OCI-LY3 (cell line): ENCODE measurements at regions not wholly inside any gene's neighbourhood (a gene's known extent, or its start where the extent isn't known, plus 50 kb on each side); places are given as distances from the start of the nearest gene placed in this dataset.

ENCODE experiments used
- H2AFZ ChIP-seq: fragments of 200-600, 300-600 bp; shearing (Covaris generic); 2 replicates; pipeline ENCODE4 v1.6.0; 2014; ENCODE audit warnings: antibody characterized with exemption, low read depth, low read length
- H3K27ac ChIP-seq: fragments of 200-600, 300-600 bp; sonication (generic); 2 replicates; pipeline ENCODE4 v1.5.1; 2014; ENCODE audit warnings: mild to moderate bottlenecking, low read length, moderate library complexity, mixed read lengths
- H3K27me3 ChIP-seq: fragments of 200-600, 300-600 bp; sonication (generic); 2 replicates; pipeline ENCODE4 v1.6.1; 2014; ENCODE audit warnings: low read depth, low read length, mixed read lengths
- H3K36me3 ChIP-seq: fragments of 200-600, 300-600 bp; sonication (generic); replicated peaks from 2 replicates; pipeline ENCODE3; 2014; ENCODE audit warnings: low read depth, low read length, mixed read lengths
- H3K4me1 ChIP-seq: fragments of 300-600, 200-600 bp; sonication (generic); 2 replicates; pipeline ENCODE4 v1.6.1; 2014; ENCODE audit warnings: low read length, mixed read lengths
- H3K4me2 ChIP-seq: fragments of 200-600, 300-600 bp; sonication (generic); 2 replicates; pipeline ENCODE4 v1.6.1; 2014; ENCODE audit warnings: low read length, mixed read lengths
- H3K4me3 ChIP-seq: fragments of 300-600, 200-600 bp; sonication (generic); 2 replicates; pipeline ENCODE4 v1.5.1; 2014; ENCODE audit warnings: antibody characterized with exemption, mild to moderate bottlenecking, low read length, moderate library complexity
- H3K79me2 ChIP-seq: fragments of 300-600, 200-600 bp; shearing (Covaris generic); 2 replicates; pipeline ENCODE4 v1.6.1; 2014; ENCODE audit warnings: mild to moderate bottlenecking, low read length, mixed read lengths
- H3K9ac ChIP-seq: fragments of 300-600, 200-600 bp; shearing (Covaris generic); 2 replicates; pipeline ENCODE4 v1.6.0; 2014; ENCODE audit warnings: mild to moderate bottlenecking, low read length, moderate library complexity
- H3K9me3 ChIP-seq: fragments of 200-600, 300-600 bp; shearing (Covaris generic); 2 replicates; pipeline ENCODE4 v1.6.1; 2014; ENCODE audit warnings: low read length, mixed read lengths; ENCODE audit not compliant: insufficient read depth
- H4K20me1 ChIP-seq: fragments of 200-600, 300-600 bp; sonication (generic); 2 replicates; pipeline ENCODE4 v1.6.1; 2016; ENCODE audit warnings: low read length, mixed read lengths; ENCODE audit not compliant: insufficient read depth
- CTCF ChIP-seq: fragments of 200-600, 300-600 bp; sonication (generic); IDR thresholded peaks from 2 replicates; pipeline ENCODE4 v1.5.1; 2014; ENCODE audit warnings: antibody characterized with exemption, low read length, low read depth
- EZH2phosphoT487 ChIP-seq: fragments of 200-600 bp; shearing (Covaris generic); IDR thresholded peaks from 2 replicates; pipeline ENCODE4 v1.6.1; 2018; ENCODE audit warnings: antibody characterized with exemption, mixed run types, low read depth

GRCh38 chr4:173699841-173700475 lies 169.9 kb upstream of the HAND2 start:
- Histone ChIP-seq H3K9me3 (no peaks in the 10 kb centered on the region), H3K27me3 (no peaks in the 10 kb centered on the region), H3K4me3 (no peak overlapping the region), H3K79me2 (no peaks in the 10 kb centered on the region), H4K20me1 (no peaks in the 10 kb centered on the region), H3K9ac (no peak overlapping the region), H2AFZ (no peak overlapping the region), H3K27ac (no peak overlapping the region), H3K4me2 (no peak overlapping the region), H3K36me3 (no peaks in the 10 kb centered on the region), H3K4me1 (no peaks in the 10 kb centered on the region)
- no peak for TF ChIP-seq EZH2phosphoT487
- no peak for TF ChIP-seq CTCF

- Histone ChIP-seq H4K20me1 (no peaks in the 10 kb centered on the region), H3K27ac (no peak overlapping the region), H2AFZ (no peak overlapping the region), H3K4me3 (no peak overlapping the region), H3K9ac (no peak overlapping the region), H3K79me2 (no peaks in the 10 kb centered on the region), H3K9me3 (no peaks in the 10 kb centered on the region), H3K4me2 (no peak overlapping the region), H3K27me3 (no peaks in the 10 kb centered on the region), H3K36me3 (no peaks in the 10 kb centered on the region), H3K4me1 (no peaks in the 10 kb centered on the region)
- TF ChIP-seq CTCF = no peak
- no peak for TF ChIP-seq EZH2phosphoT487
Observed at GRCh38 chr4:173698557-173699262, 168.7 kb upstream of the HAND2 start.

- no peaks in the 10 kb centered on the region for H3K36me3 ChIP-seq
- H4K20me1 ChIP-seq = no peaks in the 10 kb centered on the region
- no peak overlapping the region for H3K4me3 ChIP-seq
- H3K9ac ChIP-seq = no peak overlapping the region
- no peaks in the 10 kb centered on the region for H3K79me2 ChIP-seq
- H3K27ac ChIP-seq = no peak overlapping the region
- no peaks in the 10 kb centered on the region for H3K4me1 ChIP-seq
- no peaks in the 10 kb centered on the region for H3K27me3 ChIP-seq
- no peak overlapping the region for H2AFZ ChIP-seq
- no peaks in the 10 kb centered on the region for H3K9me3 ChIP-seq
- H3K4me2 ChIP-seq = no peak overlapping the region
- TF ChIP-seq CTCF (no peak), EZH2phosphoT487 (no peak)
Observed at GRCh38 chr4:173697840-173698239, 167.8 kb upstream of the HAND2 start.

GRCh38 chr4:173696551-173696950 lies 166.5 kb upstream of the HAND2 start:
- no peaks in the 10 kb centered on the region for H3K4me1 ChIP-seq
- TF ChIP-seq CTCF (no peak), EZH2phosphoT487 (no peak)
- no peak overlapping the region for H3K27ac ChIP-seq
- H2AFZ ChIP-seq = no peak overlapping the region
- H4K20me1 ChIP-seq = no peaks in the 10 kb centered on the region
- no peak overlapping the region for H3K9ac ChIP-seq
- H3K36me3 ChIP-seq = no peaks in the 10 kb centered on the region
- no peak overlapping the region for H3K4me2 ChIP-seq
- H3K79me2 ChIP-seq = no peaks in the 10 kb centered on the region
- no peaks in the 10 kb centered on the region for H3K27me3 ChIP-seq
- H3K9me3 ChIP-seq = no peaks in the 10 kb centered on the region
- no peak overlapping the region for H3K4me3 ChIP-seq
